GM12878 (cell line): ENCODE measurements at regions not wholly inside any gene's neighbourhood (a gene's known extent, or its start where the extent isn't known, plus 50 kb on each side); places are given as distances from the start of the nearest gene placed in this dataset.

ENCODE experiments used
- ATAC-seq: fragments of 200-7000 bp; cut with Tn5 transposase; 3 replicates; pipeline ENCODE4 v1.9.1; 2020; ENCODE audit warnings: mild to moderate bottlenecking, moderate library complexity
- BruUV-seq: library from RNA; stranded (reverse); fragments of 400-500 nt; replicated peaks from 2 replicates; lab custom pipeline; 2021; lab: Mats Ljungman, UMichigan
- CTCF ChIA-PET: fragments of 300-600 bp; sonication (Branson Sonifier 250); formaldehyde crosslinking; extraction: SDS; loops from one replicate; lab custom pipeline; 2021; ENCODE audit warnings: inconsistent platforms; lab: Yijun Ruan, JAX
- POLR2A ChIA-PET: fragments of 350-600 bp; formaldehyde crosslinking; extraction: SDS; loops from one replicate; lab custom pipeline; 2021; ENCODE audit warnings: inconsistent platforms; lab: Charles Lee
- RAD21 ChIA-PET: fragments of 300-600 bp; sonication (Branson Sonifier 250); formaldehyde crosslinking; loops from one replicate; lab custom pipeline; 2023; ENCODE audit warnings: antibody characterized with exemption; ENCODE audit not compliant: unreplicated experiment; lab: Charles Lee
- SMC1A ChIA-PET: fragments of 300-600 bp; sonication (Branson Sonifier 250); formaldehyde crosslinking; loops from one replicate; lab custom pipeline; 2023; ENCODE audit not compliant: unreplicated experiment, uncharacterized antibody; lab: Charles Lee
- DNase-seq: peaks from one replicate; pipeline ENCODE4 v3.0.0-alpha.2; 2011; ENCODE audit warnings: low read depth, low spot score
- FAIRE-seq: peaks from 3 replicates; lab custom pipeline; 2011; peaks lifted over from hg19 to GRCh38; lab: Jason Lieb, UNC
- H2AFZ ChIP-seq: 2 replicates; pipeline ENCODE4 v1.6.0; 2011; ENCODE audit warnings: low read depth, low read length, control low read depth; ENCODE audit not compliant: control insufficient read depth
- H3K27ac ChIP-seq: 2 replicates; pipeline ENCODE4 v1.5.1; 2011; ENCODE audit warnings: control low read depth; ENCODE audit not compliant: control insufficient read depth, insufficient read depth
- H3K27me3 ChIP-seq, 2 experiments: replicated peaks in 1 of 2; 2 replicates each; pipeline versions ENCODE4 v1.6.0 to v1.6.1; 2011; ENCODE audit warnings: low read length in 1 of 2; ENCODE audit not compliant: control insufficient read depth in 2 of 2, insufficient read depth in 2 of 2
- H3K36me3 ChIP-seq, 2 experiments: 2 replicates each; pipeline ENCODE4 v1.5.1; 2011; ENCODE audit warnings: low read length in 1 of 2; ENCODE audit not compliant: control insufficient read depth in 2 of 2, insufficient read depth in 2 of 2
- H3K4me1 ChIP-seq: 2 replicates; pipeline ENCODE4 v1.6.1; 2011; ENCODE audit warnings: mild to moderate bottlenecking, low read length, moderate library complexity, mixed read lengths; ENCODE audit not compliant: control insufficient read depth, insufficient read depth
- H3K4me2 ChIP-seq: 2 replicates; pipeline ENCODE4 v1.6.0; 2011; ENCODE audit warnings: control low read depth; ENCODE audit not compliant: control insufficient read depth, insufficient read depth
- H3K4me3 ChIP-seq: fragments of 200-600 bp; sonication (generic); 2 replicates; pipeline ENCODE4 v1.5.1; 2016
- H3K79me2 ChIP-seq: 2 replicates; pipeline ENCODE4 v1.6.0; 2011; ENCODE audit warnings: low read length; ENCODE audit not compliant: control insufficient read depth, insufficient read depth
- H3K9ac ChIP-seq: 2 replicates; pipeline ENCODE4 v1.8.0; 2011; ENCODE audit warnings: low read length, control low read depth, mixed read lengths; ENCODE audit not compliant: control insufficient read depth, insufficient read depth
- H3K9me3 ChIP-seq: replicated peaks from 3 replicates; pipeline ENCODE4 v1.5.1; 2011; ENCODE audit warnings: mild to moderate bottlenecking, low read length; ENCODE audit not compliant: control insufficient read depth, insufficient read depth
- H4K20me1 ChIP-seq: 2 replicates; pipeline ENCODE4 v1.6.0; 2011; ENCODE audit not compliant: control insufficient read depth, insufficient read depth
- ATF7 ChIP-seq: fragments of 450-650 bp; IDR thresholded peaks from 2 replicates; pipeline ENCODE4 v1.6.1; 2016; ENCODE audit warnings: low read depth, mild to moderate bottlenecking
- E4F1 ChIP-seq: fragments of 450-650 bp; IDR thresholded peaks from 2 replicates; pipeline ENCODE4 v1.6.1; 2018; ENCODE audit warnings: borderline replicate concordance, mild to moderate bottlenecking; ENCODE audit not compliant: partially characterized antibody
- IKZF2 ChIP-seq, 2 experiments: fragments of 450-650 bp; IDR thresholded peaks; 2 replicates each; pipeline ENCODE4 v1.6.1; 2017; ENCODE audit warnings: mild to moderate bottlenecking in 2 of 2, moderate library complexity in 2 of 2
- MEF2A ChIP-seq: IDR thresholded peaks from 2 replicates; pipeline ENCODE4 v1.6.1; 2011; ENCODE audit warnings: low read depth, mild to moderate bottlenecking, low read length, moderate library complexity; ENCODE audit not compliant: insufficient read depth
- MLLT1 ChIP-seq: fragments of 450-650 bp; IDR thresholded peaks from 2 replicates; pipeline ENCODE4 v1.6.1; 2016; ENCODE audit warnings: mild to moderate bottlenecking
- NKRF ChIP-seq: fragments of 450-650 bp; conservative IDR thresholded peaks from 2 replicates; pipeline ENCODE4 v1.6.1; 2017; ENCODE audit warnings: mild to moderate bottlenecking, moderate library complexity
- NR2C2 ChIP-seq: IDR thresholded peaks from 2 replicates; pipeline ENCODE4 v1.6.1; 2011; ENCODE audit warnings: borderline replicate concordance, low read depth; ENCODE audit not compliant: control insufficient read depth, insufficient read length
- RELA ChIP-seq: fragments of 450-650 bp; IDR thresholded peaks from 2 replicates; pipeline ENCODE4 v1.8.0; 2014; ENCODE audit warnings: borderline replicate concordance; ENCODE audit not compliant: partially characterized antibody
- WGBS: methylation state at CpG from one replicate; pipeline ENCODE4 v1.1.6; 2016; ENCODE audit warnings: low lambda C conversion rate; ENCODE audit not compliant: insufficient replicate concordance, insufficient coverage; ENCODE audit errors: missing lambda C conversion rate; 5-methylcytosine and 5-hydroxymethylcytosine counted together
- in situ Hi-C: fragments of 300-500 bp; cut with MboI; formaldehyde crosslinking; loops from 9 replicates; pipeline ENCODE4 v1.14.3; 2018; ENCODE audit warnings: mixed read lengths
- intact Hi-C: fragments of 100-400 bp; cut with micrococcal nuclease; formaldehyde crosslinking; loops from one replicate; pipeline ENCODE4 v1.14.2; 2022; ENCODE audit not compliant: unreplicated experiment

- no peak for TF ChIP-seq MLLT1
- TF ChIP-seq, all 136 proteins: peak for 0
Measured at GRCh38 chr5:9737265-9737664, 107.1 kb upstream of the TAS2R1 start (continued).

- Histone ChIP-seq H3K4me2 (no peak overlapping the region), H3K4me3 (no peak overlapping the region), H2AFZ (no peak overlapping the region), H3K9me3 (no peaks in the 10 kb centered on the region), H3K79me2 (no peaks in the 10 kb centered on the region), H3K27ac (no peak overlapping the region), H4K20me1 (no peaks in the 10 kb centered on the region), H3K4me1 (no peaks in the 10 kb centered on the region), H3K9ac (no peak overlapping the region), H3K36me3 (no peaks in the 10 kb centered on the region), H3K27me3 (no peaks in the 10 kb centered on the region)
- in situ Hi-C loops (no loop called here), intact Hi-C loops (no loop called here)
- RAD21 ChIA-PET = no interaction called here
- CTCF ChIA-PET = interaction anchor here (1.5 kb wide), 1 partner anchor 8 kb away, joined by 3 read pairs; no protein-coding TSS in a partner anchor
- POLR2A ChIA-PET = interaction anchor here (0.6 kb wide), 1 partner anchor 109 kb away, joined by 4 read pairs; no protein-coding TSS in a partner anchor
- SMC1A ChIA-PET = no interaction called here
- no peak for ATAC-seq
- FAIRE-seq = no peak
- no TSS peak for BruUV-seq
- DNase-seq = no peak
- WGBS = 15% methylated on average over 4 of the region's 4 CpGs
- TF ChIP-seq NKRF (no peak), MEF2A (no peak), IKZF2 (IDR thresholded peaks at IDR 0.05) (no peak), ATF7 (no peak), NR2C2 (no peak), RELA (no peak), E4F1 (no peak)
Measured at GRCh38 chr5:9733486-9733885, 103.3 kb upstream of the TAS2R1 start.
